ENCODE measurements at regions not wholly inside any gene's neighbourhood (a gene's known extent, or its start where the extent isn't known, plus 50 kb on each side); places are given as distances from the start of the nearest gene placed in this dataset.

DNA sequence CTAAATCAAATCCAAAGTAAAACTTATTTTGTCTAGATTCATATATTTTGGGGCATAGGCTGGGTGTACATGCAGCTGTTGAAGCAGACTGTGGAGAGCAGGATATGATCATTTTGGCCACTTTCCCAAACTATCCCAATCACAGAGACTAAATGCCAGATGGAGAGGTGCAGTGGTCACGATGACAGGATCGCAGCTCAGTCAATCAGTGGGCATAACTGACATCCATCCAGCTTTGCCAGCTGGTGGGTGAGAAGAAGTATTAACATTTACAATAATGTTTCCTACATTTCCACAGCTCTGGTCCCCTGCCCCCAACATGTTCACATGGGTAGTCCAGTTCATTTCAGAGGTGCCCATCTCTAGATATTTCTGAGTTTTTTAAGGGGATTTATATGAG, 255.5 kb upstream of the SESN3 start:
- no peaks in the 10 kb centered on the region for H3K36me3 ChIP-seq
- no peak overlapping the region for H3K27ac ChIP-seq
- no peak for DNase-seq (ENCODE audit: low spot score)
- H3K9me3 ChIP-seq, result no peaks in the 10 kb centered on the region
- TF ChIP-seq, protein P1, sequence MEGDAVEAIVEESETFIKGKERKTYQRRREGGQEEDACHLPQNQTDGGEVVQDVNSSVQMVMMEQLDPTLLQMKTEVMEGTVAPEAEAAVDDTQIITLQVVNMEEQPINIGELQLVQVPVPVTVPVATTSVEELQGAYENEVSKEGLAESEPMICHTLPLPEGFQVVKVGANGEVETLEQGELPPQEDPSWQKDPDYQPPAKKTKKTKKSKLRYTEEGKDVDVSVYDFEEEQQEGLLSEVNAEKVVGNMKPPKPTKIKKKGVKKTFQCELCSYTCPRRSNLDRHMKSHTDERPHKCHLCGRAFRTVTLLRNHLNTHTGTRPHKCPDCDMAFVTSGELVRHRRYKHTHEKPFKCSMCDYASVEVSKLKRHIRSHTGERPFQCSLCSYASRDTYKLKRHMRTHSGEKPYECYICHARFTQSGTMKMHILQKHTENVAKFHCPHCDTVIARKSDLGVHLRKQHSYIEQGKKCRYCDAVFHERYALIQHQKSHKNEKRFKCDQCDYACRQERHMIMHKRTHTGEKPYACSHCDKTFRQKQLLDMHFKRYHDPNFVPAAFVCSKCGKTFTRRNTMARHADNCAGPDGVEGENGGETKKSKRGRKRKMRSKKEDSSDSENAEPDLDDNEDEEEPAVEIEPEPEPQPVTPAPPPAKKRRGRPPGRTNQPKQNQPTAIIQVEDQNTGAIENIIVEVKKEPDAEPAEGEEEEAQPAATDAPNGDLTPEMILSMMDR (IDR thresholded peaks at IDR 0.05), result no peak
- no peak overlapping the region for H3K4me3 ChIP-seq
- H3K4me1 ChIP-seq, result no peaks in the 10 kb centered on the region
- no peaks in the 10 kb centered on the region for H3K27me3 ChIP-seq

DNA sequence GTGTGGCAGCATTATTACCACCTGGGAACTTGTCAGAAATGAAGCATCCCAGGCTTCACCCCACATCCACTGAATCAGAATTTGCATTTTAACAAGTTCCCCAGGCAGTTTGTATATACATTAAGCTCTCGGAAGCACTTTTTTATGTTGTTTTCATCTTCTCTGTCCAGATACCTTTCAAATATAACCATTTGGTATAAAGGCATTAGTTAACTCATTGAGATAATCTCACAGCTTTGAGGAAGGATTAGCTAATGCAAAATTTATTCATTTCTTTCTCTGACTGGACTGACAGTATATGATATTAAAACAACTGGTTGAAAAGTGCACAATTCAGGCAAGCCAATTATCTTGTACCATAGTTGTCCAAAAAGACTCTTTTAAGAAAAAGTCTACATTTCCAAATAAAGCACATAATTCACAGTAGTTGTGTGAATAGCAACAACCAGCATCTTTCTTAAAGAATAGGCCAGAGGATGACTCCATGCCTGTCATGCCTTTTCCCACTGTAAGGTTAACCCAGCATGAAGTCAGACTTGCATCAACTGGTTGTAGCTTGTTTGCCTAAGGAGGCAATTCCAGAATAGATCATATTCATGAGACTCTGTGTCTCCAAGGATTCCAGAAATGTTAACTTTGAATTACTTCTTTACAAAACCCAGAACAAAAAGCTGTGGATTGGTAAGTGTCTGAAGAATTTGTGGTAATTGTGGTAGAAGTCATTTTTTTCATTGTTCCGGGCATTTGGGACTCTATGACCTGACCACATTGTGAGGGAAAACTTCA, 254.3 kb upstream of the SESN3 start:
- Histone ChIP-seq H3K4me1 (no peaks in the 10 kb centered on the region), H3K36me3 (no peaks in the 10 kb centered on the region), H3K9me3 (no peaks in the 10 kb centered on the region), H3K27me3 (no peaks in the 10 kb centered on the region), H3K27ac (no peak overlapping the region), H3K4me3 (no peak overlapping the region)
- DNase-seq (ENCODE audit: low spot score), result no peak
- TF ChIP-seq, protein P1 (IDR thresholded peaks at IDR 0.05), result no peak

DNA sequence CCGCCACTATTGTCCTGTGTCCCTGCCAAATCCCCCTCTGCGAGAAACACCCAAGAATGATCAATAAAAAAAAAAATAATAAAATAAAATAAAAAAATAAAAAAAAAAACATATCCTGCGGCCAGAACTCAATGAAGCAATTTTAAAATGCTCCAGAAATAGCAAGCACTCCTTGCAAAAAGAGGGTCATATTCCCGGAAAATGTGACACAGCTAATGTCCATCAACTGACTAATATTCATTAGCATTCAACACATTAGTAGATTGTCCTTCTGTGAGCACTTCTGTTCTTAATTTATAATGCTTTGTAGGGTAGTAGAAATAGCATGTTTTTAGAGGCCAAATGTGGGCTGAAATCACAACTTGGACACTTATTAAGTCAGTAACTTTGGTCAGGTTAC, 252.3 kb upstream of the SESN3 start:
- no peaks in the 10 kb centered on the region for H3K36me3 ChIP-seq
- no peaks in the 10 kb centered on the region for H3K27me3 ChIP-seq
- no peak for DNase-seq (ENCODE audit: low spot score)
- H3K4me1 ChIP-seq, result no peaks in the 10 kb centered on the region
- TF ChIP-seq, protein P1 (IDR thresholded peaks at IDR 0.05), result no peak
- no peak overlapping the region for H3K27ac ChIP-seq
- H3K4me3 ChIP-seq, result no peak overlapping the region
- H3K9me3 ChIP-seq, result no peaks in the 10 kb centered on the region

DNA sequence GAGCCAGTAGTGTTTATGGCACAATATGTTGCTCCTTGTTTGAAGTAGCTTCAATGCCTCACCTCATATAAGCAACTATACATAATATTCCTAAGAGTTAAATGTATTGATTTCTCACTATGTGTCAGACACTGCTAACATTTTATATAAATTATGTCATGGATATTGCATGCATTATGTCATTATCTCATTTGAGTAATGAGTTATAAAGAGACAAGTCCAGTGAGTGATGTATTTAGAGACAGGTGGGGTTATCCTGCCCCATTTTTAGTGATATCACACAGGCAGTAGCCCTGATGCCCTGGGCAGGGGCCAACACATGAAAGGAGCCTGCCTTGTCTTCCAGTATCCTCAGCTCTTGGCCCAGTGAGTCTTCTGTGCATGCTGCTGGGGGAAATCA, 247.0 kb upstream of the SESN3 start:
- Histone ChIP-seq H3K27ac (no peak overlapping the region), H3K36me3 (no peaks in the 10 kb centered on the region), H3K4me1 (no peaks in the 10 kb centered on the region), H3K9me3 (no peaks in the 10 kb centered on the region), H3K27me3 (no peaks in the 10 kb centered on the region), H3K4me3 (no peak overlapping the region)
- TF ChIP-seq, protein P1 (IDR thresholded peaks at IDR 0.05), result no peak
- DNase-seq (ENCODE audit: low spot score), result no peak

DNA sequence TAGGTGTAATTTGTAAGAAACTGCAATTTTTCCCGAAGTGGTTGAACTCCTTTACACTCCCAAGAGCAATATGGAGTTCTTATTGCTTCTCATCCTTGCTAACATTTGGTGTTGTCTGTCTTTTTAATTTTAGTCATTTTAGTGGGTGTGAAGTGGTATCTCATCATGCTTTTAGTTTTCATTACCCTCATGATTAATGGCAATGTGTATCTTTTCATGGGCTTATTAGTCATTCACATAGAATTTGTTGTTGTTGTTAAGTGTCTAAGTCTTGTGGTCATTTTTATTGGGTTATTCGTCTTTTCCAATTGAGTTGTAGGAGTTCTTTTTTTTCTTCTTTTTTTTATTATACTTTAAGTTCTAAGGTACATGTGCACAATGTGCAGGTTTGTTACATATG, 238.3 kb upstream of the SESN3 start:
- H3K27ac ChIP-seq, result no peak overlapping the region
- no peak for DNase-seq (ENCODE audit: low spot score)
- TF ChIP-seq, protein P1 (IDR thresholded peaks at IDR 0.05), result no peak
- H3K9me3 ChIP-seq, result no peaks in the 10 kb centered on the region
- no peaks in the 10 kb centered on the region for H3K27me3 ChIP-seq
- H3K4me3 ChIP-seq, result no peak overlapping the region
- no peaks in the 10 kb centered on the region for H3K36me3 ChIP-seq
- no peaks in the 10 kb centered on the region for H3K4me1 ChIP-seq

DNA sequence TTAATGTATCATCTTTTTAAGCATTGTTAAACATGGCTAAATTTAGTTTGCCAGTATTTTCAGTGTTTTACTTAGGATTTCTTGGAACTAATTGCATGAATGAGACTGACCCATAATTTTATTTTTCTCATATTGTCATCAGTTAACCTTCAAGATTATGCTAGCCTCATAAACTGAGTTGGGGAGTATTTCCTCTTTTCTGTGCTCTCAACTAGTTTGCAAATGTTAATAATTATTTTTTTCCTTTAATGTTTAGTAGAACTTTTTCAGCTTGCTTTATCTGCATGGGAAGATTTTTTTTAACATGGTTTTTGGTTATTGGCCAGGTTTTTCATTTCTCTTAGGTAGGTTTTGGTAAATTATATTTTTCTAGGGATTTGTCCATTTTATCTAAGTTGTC, 235.4 kb upstream of the SESN3 start:
- no peaks in the 10 kb centered on the region for H3K4me1 ChIP-seq
- TF ChIP-seq, protein P1 (IDR thresholded peaks at IDR 0.05), result no peak
- no peak overlapping the region for H3K4me3 ChIP-seq
- H3K27me3 ChIP-seq, result no peaks in the 10 kb centered on the region
- H3K27ac ChIP-seq, result no peak overlapping the region
- DNase-seq (ENCODE audit: low spot score), result no peak
- H3K36me3 ChIP-seq, result no peaks in the 10 kb centered on the region
- no peaks in the 10 kb centered on the region for H3K9me3 ChIP-seq
